Heart left ventricle (tissue), 13 donors: ENCODE measurements at regions not wholly inside any gene's neighbourhood (a gene's known extent, or its start where the extent isn't known, plus 50 kb on each side); places are given as distances from the start of the nearest gene placed in this dataset.

Source experiments
- POLR2A ChIP-seq, 2 donors: fragments of 450-650 bp; IDR thresholded peaks; one replicate each; pipeline ENCODE4 v1.6.1; 2017; ENCODE audit warnings: antibody characterized with exemption in 2 of 2, mild to moderate bottlenecking in 2 of 2, moderate library complexity in 2 of 2
- TF ChIP-seq, protein P1 (sequence below), 12 donors: fragments of 200-600 bp; sonication (generic) in 4 of 12; IDR thresholded peaks; one replicate each; pipeline versions ENCODE4 v1.5.0 to v1.8.0; 2018 to 2022; ENCODE audit warnings: antibody characterized with exemption in 12 of 12, mild to moderate bottlenecking in 5 of 12
- donor health status: ischemic (EF 13 %, LVEDD 7.1; RV severe dilation, severe dysfunction).
- donor health status: DM: no; HTN: yes; CAD: no.
- donor health status: DM: no; HTN: no; CAD: no.
- donor health status: ischemic (EF 25% LVEDD 6.9; RV normal size, moderate dysfunction).
- donor health status: ischemic (EF 25% LVEDD 5.7; RV mildly dilated, moderate dysfunction).
- donor health status: ischemic (EF 35%, LVEDD 5.7; RV mildly dilated, moderate dysfunction).
- donor health status: nonischemic (EF 11% LVEDD 7.7; RV severe dilation, severe dysfunction).
- donor health status: DM: yes; HTN: yes; CAD: no.
- donor health status: PGD.
- donor health status: ischemic (EF 29% LVEDD 5.4; RV normal size, mild dysfunction).
- donor health status: nonischemic (EF 23%, LVEDD 6.1; RV moderate dilation, normal function).

DNA sequence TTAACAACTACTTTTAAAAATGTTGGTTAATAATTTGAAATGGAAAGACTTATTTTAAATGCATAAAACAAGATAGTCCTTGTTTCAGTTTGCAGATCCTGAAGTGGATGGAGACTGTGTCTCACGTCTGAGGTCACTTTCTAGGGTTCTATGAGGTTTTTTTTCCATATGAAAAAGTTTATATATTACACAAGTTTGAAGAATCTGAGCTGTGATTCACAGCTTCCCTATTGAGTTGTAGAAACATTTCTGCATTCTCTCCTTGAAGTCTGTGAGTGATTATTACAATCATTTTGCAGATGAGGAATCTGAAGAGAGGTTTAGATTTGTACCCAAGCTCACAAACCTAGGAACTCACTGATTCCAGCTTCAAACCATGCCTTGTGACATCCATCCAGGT lies 442.5 kb upstream of the KLF4 start:
- no peak for TF ChIP-seq POLR2A (IDR thresholded peaks at IDR 0.05)
- TF ChIP-seq, protein P1, sequence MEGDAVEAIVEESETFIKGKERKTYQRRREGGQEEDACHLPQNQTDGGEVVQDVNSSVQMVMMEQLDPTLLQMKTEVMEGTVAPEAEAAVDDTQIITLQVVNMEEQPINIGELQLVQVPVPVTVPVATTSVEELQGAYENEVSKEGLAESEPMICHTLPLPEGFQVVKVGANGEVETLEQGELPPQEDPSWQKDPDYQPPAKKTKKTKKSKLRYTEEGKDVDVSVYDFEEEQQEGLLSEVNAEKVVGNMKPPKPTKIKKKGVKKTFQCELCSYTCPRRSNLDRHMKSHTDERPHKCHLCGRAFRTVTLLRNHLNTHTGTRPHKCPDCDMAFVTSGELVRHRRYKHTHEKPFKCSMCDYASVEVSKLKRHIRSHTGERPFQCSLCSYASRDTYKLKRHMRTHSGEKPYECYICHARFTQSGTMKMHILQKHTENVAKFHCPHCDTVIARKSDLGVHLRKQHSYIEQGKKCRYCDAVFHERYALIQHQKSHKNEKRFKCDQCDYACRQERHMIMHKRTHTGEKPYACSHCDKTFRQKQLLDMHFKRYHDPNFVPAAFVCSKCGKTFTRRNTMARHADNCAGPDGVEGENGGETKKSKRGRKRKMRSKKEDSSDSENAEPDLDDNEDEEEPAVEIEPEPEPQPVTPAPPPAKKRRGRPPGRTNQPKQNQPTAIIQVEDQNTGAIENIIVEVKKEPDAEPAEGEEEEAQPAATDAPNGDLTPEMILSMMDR (IDR thresholded peaks at IDR 0.05) = no peak
